IMR-90 (cell line): ENCODE measurements at regions not wholly inside any gene's neighbourhood (a gene's known extent, or its start where the extent isn't known, plus 50 kb on each side); places are given as distances from the start of the nearest gene placed in this dataset.

Experiments used
- ATAC-seq: fragments of 200-7000 bp; cut with Tn5 transposase; 2 replicates; pipeline ENCODE4 v1.9.1; 2020; ENCODE audit warnings: low read depth, mild to moderate bottlenecking, moderate library complexity
- BruUV-seq: library from RNA; stranded (reverse); fragments of 400-500 nt; replicated peaks from 2 replicates; lab custom pipeline; 2021; lab: Mats Ljungman, UMichigan
- CTCF ChIA-PET: fragments of 300-600 bp; formaldehyde crosslinking; extraction: SDS; loops from one replicate; lab custom pipeline; 2021; ENCODE audit warnings: antibody characterized with exemption; lab: Yijun Ruan, JAX
- POLR2A ChIA-PET: fragments of 300-600 bp; sonication (Branson Sonifier 250); formaldehyde crosslinking; loops from one replicate; lab custom pipeline; 2022; ENCODE audit warnings: antibody characterized with exemption; ENCODE audit not compliant: unreplicated experiment; lab: Charles Lee
- DNase-seq: peaks from one replicate; pipeline ENCODE4 v3.0.0; 2013
- H2AFZ ChIP-seq: replicated peaks from 2 replicates; pipeline ENCODE3; 2013; ENCODE audit warnings: low read length, mild to moderate bottlenecking; ENCODE audit not compliant: poor library complexity
- H2AK5ac ChIP-seq: 2 replicates; pipeline ENCODE4 v1.6.1; 2013; ENCODE audit warnings: low read depth, low read length, inconsistent platforms
- H2AK9ac ChIP-seq: replicated peaks from 2 replicates; pipeline ENCODE3; 2013; ENCODE audit warnings: mild to moderate bottlenecking, low read depth, low read length, moderate library complexity; ENCODE audit not compliant: poor library complexity
- H2BK120ac ChIP-seq: 2 replicates; pipeline ENCODE4 v1.6.1; 2013; ENCODE audit warnings: low read depth, low read length, inconsistent platforms
- H2BK15ac ChIP-seq: 3 replicates; pipeline ENCODE4 v1.6.1; 2013; ENCODE audit warnings: low read depth, low read length, inconsistent platforms
- H2BK20ac ChIP-seq: 2 replicates; pipeline ENCODE4 v1.6.1; 2013; ENCODE audit warnings: low read depth, mild to moderate bottlenecking, inconsistent platforms, low read length, moderate library complexity
- H2BK5ac ChIP-seq: 2 replicates; pipeline ENCODE4 v1.6.1; 2013; ENCODE audit warnings: mild to moderate bottlenecking, low read depth, low read length, inconsistent platforms; ENCODE audit not compliant: poor library complexity, severe bottlenecking
- H3K14ac ChIP-seq: replicated peaks from 2 replicates; pipeline ENCODE4 v1.6.1; 2013; ENCODE audit warnings: low read depth, low read length, inconsistent platforms
- H3K18ac ChIP-seq: 2 replicates; pipeline ENCODE4 v1.6.1; 2013; ENCODE audit warnings: low read depth, low read length, control low read depth
- H3K23ac ChIP-seq: 2 replicates; pipeline ENCODE4 v1.6.1; 2013; ENCODE audit warnings: low read depth, low read length, inconsistent platforms
- H3K27ac ChIP-seq: 2 replicates; pipeline ENCODE4 v1.5.1; 2013; ENCODE audit warnings: mild to moderate bottlenecking, control low read depth, low read length; ENCODE audit not compliant: insufficient read depth
- H3K27me3 ChIP-seq: 2 replicates; pipeline ENCODE4 v1.6.1; 2013; ENCODE audit warnings: low read length; ENCODE audit not compliant: control insufficient read depth, insufficient read depth
- H3K36me3 ChIP-seq: 2 replicates; pipeline ENCODE4 v1.6.1; 2013; ENCODE audit warnings: low read length, mixed read lengths; ENCODE audit not compliant: control insufficient read depth, insufficient read depth
- H3K4ac ChIP-seq: 2 replicates; pipeline ENCODE4 v1.6.1; 2013; ENCODE audit warnings: low read depth, low read length, inconsistent platforms
- H3K4me1 ChIP-seq: 2 replicates; pipeline ENCODE4 v1.6.1; 2013; ENCODE audit warnings: low read length, mixed read lengths; ENCODE audit not compliant: control insufficient read depth, insufficient read depth
- H3K4me2 ChIP-seq: 2 replicates; pipeline ENCODE4 v1.6.1; 2013; ENCODE audit warnings: low read depth, mild to moderate bottlenecking, control low read depth, low read length, moderate library complexity
- H3K4me3 ChIP-seq: 2 replicates; pipeline ENCODE4 v1.5.1; 2013; ENCODE audit warnings: low read depth, mild to moderate bottlenecking, control low read depth, low read length, moderate library complexity; ENCODE audit not compliant: insufficient read depth
- H3K56ac ChIP-seq: 2 replicates; pipeline ENCODE4 v1.6.1; 2013; ENCODE audit warnings: low read length, inconsistent platforms; ENCODE audit not compliant: insufficient read depth; ENCODE audit errors: extremely low read depth
- H3K79me1 ChIP-seq, 2 experiments: 2 replicates each; pipeline ENCODE4 v1.6.1; 2013; ENCODE audit warnings: low read length in 2 of 2, inconsistent platforms in 1 of 2, low read depth in 1 of 2
- H3K9ac ChIP-seq: 2 replicates; pipeline ENCODE4 v1.6.1; 2013; ENCODE audit warnings: low read depth, low read length, control low read depth
- H3K9me1 ChIP-seq: 2 replicates; pipeline ENCODE4 v1.6.1; 2013; ENCODE audit warnings: low read length, inconsistent platforms; ENCODE audit not compliant: insufficient read depth
- H3K9me3 ChIP-seq: 2 replicates; pipeline ENCODE4 v1.6.1; 2013; ENCODE audit warnings: low read length; ENCODE audit not compliant: control insufficient read depth, insufficient read depth
- H4K20me1 ChIP-seq: 2 replicates; pipeline ENCODE4 v1.6.1; 2013; ENCODE audit warnings: low read length, inconsistent platforms; ENCODE audit not compliant: insufficient read depth
- H4K5ac ChIP-seq: 2 replicates; pipeline ENCODE4 v1.6.1; 2013; ENCODE audit warnings: mild to moderate bottlenecking, low read depth, low read length, control low read depth
- H4K8ac ChIP-seq, 2 experiments: 2 replicates each; pipeline ENCODE4 v1.6.1; 2013; ENCODE audit warnings: low read depth in 2 of 2, low read length in 2 of 2, control low read depth in 1 of 2, inconsistent platforms in 1 of 2
- H4K91ac ChIP-seq: 2 replicates; pipeline ENCODE4 v1.6.1; 2013; ENCODE audit warnings: low read depth, low read length, inconsistent platforms; ENCODE audit not compliant: insufficient read depth
- CHD1 ChIP-seq: IDR thresholded peaks from 2 replicates; pipeline ENCODE4 v1.6.1; 2012; ENCODE audit warnings: low read depth, low read length, improper control_type of control experiment
- CTCF ChIP-seq: conservative IDR thresholded peaks from 2 replicates; pipeline ENCODE4 v1.5.1; 2012; ENCODE audit warnings: mild to moderate bottlenecking, low read depth, low read length, improper control_type of control experiment
- FOS ChIP-seq: fragments of 150-350 bp; IDR thresholded peaks from 2 replicates; pipeline ENCODE4 v1.6.1; 2016; ENCODE audit warnings: low read depth, low read length
- RAD21 ChIP-seq: IDR thresholded peaks from 2 replicates; pipeline ENCODE4 v1.6.1; 2012; ENCODE audit warnings: low read length, improper control_type of control experiment
- RCOR1 ChIP-seq: IDR thresholded peaks from 2 replicates; pipeline ENCODE4 v1.6.1; 2012; ENCODE audit warnings: mild to moderate bottlenecking, low read length, improper control_type of control experiment; ENCODE audit not compliant: insufficient replicate concordance
- WGBS, 2 experiments: methylation state at CpG; one replicate each; pipeline versions ENCODE4 v1.1.5 to v1.1.7; 2013; ENCODE audit warnings: missing lambda C conversion rate in 2 of 2; ENCODE audit not compliant: insufficient read length in 1 of 2; ENCODE audit errors: extremely low coverage in 2 of 2; 5-methylcytosine and 5-hydroxymethylcytosine counted together
- dilution Hi-C: fragments of 300-500 bp; cut with HindIII; formaldehyde crosslinking; loops from one replicate; pipeline ENCODE4 v1.14.3; 2018; ENCODE audit warnings: low sequenced_read_pairs; ENCODE audit not compliant: unreplicated experiment
- in situ Hi-C: fragments of 300-500 bp; cut with MboI; formaldehyde crosslinking; loops from 3 replicates; pipeline ENCODE4 v1.14.3; 2019; ENCODE audit warnings: low sequenced_read_pairs, inconsistent platforms, mixed read lengths
- intact Hi-C: fragments of 100-400 bp; cut with micrococcal nuclease; formaldehyde crosslinking; loops from 2 replicates; pipeline ENCODE4 v1.10.0; 2022

- Histone ChIP-seq H2BK15ac (no peak overlapping the region), H2BK5ac (no peak overlapping the region), H3K4ac (no peak overlapping the region), H3K4me3 (no peak overlapping the region), H3K9me1 (no peaks in the 10 kb centered on the region), H2AFZ (no peak overlapping the region), H3K56ac (no peak overlapping the region), H2AK9ac (no peak overlapping the region), H3K36me3 (no peaks in the 10 kb centered on the region), H3K4me2 (no peak overlapping the region), H4K91ac (no peak overlapping the region), H4K5ac (no peak overlapping the region), H4K20me1 (no peaks in the 10 kb centered on the region), H2AK5ac (no peak overlapping the region), H3K14ac (no peak overlapping the region), H3K27ac (no peak overlapping the region), H3K9me3 (no peaks in the 10 kb centered on the region), H2BK20ac (no peak overlapping the region), H3K23ac (no peak overlapping the region), H2BK120ac (no peak overlapping the region), H3K4me1 (no peaks in the 10 kb centered on the region), H3K18ac (no peak overlapping the region), H4K8ac (no peak overlapping the region), H3K27me3 (no peaks in the 10 kb centered on the region), H3K79me1 (no peaks in the 10 kb centered on the region), H3K9ac (no peak overlapping the region)
- ATAC-seq: no peak
- intact Hi-C loops: no loop called here
- CTCF ChIA-PET: no interaction called here
- BruUV-seq: no TSS peak
- no peak for DNase-seq
- in situ Hi-C loops: no loop called here
- no CpG with 5 or more reads among the region's 6 CpGs for WGBS, 2 experiments
- POLR2A ChIA-PET: no interaction called here
- dilution Hi-C loops: no loop called here
- TF ChIP-seq CTCF: peak; percentile 31; the same call in 1 of the 2 replicates
- TF ChIP-seq FOS: no peak
- TF ChIP-seq RAD21: peak; percentile 40; the same call in 1 of the 2 replicates
- TF ChIP-seq RCOR1: no peak
- TF ChIP-seq CHD1: no peak
Observed at GRCh38 chrX:128975745-128976144, 547.5 kb downstream of the SMARCA1 start.
